NOMO-1 treated with dmso at 0.1 percent for 144 hours (cell line): ENCODE measurements at regions not wholly inside any gene's neighbourhood (a gene's known extent, or its start where the extent isn't known, plus 50 kb on each side); places are given as distances from the start of the nearest gene placed in this dataset.
A peak's percentile ranks its signal among the peaks of the same experiment; 100 is the strongest.

ENCODE experiments used
- DNase-seq: peaks from one replicate; lab custom pipeline; 2025; ENCODE audit not compliant: unreplicated experiment; lab: John Stamatoyannopoulos, UW

DNA sequence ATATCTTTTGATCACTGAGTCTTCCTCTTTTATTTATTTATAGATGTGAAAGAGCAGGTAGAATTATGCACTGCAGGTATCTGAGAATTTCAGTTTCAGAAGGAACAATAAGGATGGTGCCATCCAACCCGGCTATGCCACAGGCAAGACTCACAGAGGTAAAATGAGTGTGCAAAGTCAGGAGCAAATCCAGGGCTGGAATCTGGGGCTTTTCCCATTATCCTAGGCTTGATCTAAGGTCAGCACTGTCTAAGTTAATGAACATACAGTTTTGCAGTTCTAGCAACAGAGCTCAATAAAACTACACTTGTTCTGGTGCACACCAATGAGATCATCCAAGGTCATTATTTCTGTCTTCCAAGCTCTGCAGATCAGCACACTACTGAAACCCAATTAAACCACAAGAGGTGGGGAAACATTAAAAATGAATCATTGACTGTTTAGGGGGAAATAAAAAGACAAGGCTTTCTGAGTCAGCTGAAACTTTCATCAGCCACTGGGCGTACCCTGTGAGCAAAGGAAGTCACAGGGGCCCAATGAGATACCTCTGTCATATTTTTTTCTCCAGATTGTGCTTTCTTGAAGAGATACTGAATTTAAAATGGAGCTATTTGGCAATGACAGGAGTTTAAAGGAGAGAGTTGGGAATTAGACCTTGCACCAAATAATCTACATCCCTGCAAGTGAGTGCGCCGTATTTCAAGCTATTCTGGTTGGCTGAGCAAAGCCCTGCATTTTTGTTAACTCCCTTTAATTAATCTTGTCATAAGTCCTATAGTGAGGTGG lies 662.2 kb upstream of the ZNF608 start:
- DNase-seq = peak; percentile 52

DNA sequence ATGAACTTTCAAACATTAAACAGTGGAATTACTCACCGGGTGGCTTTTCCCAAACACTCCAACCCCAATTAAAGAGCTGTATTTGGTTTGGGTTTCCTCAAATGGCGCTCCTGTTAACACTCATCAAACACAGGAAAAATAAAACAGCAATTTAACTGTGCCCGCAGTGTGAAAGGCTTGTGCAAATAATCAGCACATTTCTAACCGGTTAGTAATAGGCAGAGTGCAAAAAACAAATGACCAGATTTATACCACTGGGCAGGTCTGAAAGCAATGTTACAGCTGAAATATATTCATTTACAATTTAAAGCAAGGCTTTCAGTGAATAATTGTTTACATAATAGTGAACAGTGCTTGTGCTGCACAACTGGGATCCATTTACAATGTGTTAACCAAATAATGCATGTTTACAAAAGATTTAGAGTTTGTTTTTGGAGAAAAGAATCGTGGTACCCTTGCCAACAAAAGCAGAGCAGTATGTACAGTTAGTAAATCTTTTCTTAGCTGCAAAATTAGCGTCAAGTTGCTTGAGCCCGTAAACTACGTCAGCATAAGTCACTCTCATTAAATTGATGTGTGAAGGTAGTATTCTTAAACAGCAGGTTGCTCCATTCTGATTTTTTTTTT lies 662.9 kb upstream of the ZNF608 start:
- no peak for DNase-seq

DNA sequence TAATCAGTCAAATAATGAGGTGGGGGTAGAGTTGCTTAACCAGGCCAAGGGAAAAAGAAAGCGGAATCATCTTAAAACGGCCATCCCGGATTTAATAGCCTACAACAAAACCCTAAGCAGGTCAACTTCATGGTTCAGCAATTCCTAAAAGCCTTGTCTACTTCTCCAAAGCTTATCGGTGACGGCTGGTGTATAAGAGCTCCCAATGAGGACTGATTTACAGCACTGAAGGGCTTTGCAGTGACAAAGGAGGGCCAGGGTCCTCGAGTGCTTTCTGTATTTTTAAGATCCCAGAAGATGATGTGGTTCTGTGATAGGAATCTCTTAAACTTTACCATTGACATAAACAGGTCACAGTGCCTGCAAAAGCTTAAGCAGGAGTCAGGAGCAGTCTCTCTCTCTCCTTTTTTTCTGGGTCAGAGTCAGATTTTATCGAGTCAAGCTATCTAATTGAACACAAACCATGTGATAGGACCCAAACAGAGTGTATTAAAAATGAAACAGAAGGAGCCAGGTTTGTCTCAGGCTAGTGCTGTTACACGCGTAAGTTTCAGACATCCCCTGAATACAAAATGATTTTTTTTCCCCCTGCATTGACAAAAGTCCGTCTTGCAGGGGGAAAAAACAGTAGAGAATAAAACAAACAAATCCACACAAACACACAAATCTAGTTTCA lies 663.6 kb upstream of the ZNF608 start:
- no peak for DNase-seq

DNA sequence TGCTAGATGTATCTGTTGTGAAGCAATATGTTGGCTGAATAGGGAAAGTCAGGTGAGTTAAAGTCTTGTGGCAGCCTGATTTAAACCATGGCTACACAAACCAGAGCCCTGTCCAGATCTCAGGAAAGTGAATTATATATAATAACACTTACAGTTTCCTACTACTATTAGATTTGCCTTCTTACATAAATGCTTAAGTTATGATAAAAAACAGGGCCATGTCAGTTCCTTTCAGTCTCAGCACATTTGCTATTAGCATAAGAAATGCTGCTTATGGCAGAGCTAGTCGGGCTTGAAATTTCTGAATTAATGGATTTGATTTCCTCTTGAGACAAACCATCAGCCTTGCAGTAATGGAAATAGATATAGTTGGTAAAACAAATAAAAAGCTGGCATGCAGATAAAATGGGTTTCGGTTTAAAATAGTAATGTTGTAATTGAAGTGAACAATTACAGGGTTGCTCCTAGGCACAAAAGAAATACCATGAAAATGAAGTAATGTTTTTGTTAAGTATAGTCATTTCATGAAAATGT lies 664.2 kb upstream of the ZNF608 start:
- no peak for DNase-seq

DNA sequence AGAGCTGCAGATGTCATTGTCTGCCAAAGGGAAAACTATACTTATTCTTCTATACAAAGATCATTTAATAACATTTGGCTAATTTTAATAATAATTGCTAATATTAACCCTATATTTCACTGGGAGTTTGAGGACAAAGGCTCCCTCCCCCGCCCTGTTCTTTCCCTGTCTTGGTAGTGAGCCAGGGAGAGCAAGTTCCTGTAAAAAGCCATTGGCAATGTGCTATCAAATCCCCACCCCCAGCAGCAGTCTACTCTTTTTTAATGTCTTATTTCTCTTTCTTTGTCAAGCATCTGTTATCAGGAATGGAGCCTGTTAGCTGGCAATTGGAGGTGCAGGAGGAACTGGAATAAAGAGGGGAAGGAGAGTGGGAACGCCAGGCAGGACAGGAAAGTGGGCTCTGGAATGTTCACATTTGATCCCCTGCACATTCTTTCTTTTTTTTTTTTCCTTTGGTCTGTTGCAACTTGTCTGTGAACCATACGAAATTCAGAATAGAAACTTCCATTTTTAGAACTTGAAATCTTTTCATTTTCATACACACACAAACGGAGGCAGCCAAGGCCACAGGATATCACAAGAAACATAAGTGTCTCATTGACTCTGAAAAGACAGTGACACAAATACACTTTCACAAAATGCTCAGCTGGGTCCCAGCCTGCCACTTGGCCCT lies 664.8 kb upstream of the ZNF608 start:
- no peak for DNase-seq

DNA sequence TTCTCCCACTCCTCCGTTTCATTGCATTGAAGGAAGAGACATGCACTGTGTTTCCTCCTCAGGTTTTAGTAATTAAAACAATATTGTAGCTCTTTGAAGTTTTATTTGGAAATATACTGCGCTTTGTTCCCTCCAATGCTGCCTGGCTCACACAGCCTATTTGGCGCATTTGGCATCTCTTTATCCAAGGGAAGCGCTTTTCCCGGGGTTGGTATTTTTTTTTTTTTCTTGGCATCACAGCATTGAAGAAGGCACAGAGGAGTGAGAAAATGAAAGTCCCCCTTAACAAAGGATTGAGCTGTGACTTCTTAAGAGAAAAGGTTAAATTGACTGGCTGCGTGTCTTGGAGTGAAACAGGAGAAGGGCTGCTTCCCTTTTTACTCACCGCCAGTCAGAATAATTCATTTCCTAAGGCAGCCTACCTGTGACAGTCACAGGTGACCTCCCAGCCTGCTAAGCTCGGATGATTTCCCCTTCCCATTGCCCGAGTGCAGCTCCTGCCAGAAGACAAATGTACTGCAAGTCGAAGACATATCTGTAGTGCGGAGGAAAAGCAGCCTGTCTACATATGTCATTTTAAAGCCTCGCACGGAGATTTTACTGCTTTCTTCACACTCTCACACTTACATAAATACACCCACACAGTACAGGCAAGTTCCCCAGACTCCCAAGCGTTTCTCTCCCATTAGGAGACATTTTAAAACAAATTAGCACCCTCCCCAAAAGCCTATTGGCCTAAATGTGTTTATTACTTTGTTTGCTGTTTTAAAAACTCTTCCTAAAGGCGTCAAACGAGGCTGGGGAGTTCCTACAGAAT lies 665.5 kb upstream of the ZNF608 start:
- DNase-seq = no peak

DNA sequence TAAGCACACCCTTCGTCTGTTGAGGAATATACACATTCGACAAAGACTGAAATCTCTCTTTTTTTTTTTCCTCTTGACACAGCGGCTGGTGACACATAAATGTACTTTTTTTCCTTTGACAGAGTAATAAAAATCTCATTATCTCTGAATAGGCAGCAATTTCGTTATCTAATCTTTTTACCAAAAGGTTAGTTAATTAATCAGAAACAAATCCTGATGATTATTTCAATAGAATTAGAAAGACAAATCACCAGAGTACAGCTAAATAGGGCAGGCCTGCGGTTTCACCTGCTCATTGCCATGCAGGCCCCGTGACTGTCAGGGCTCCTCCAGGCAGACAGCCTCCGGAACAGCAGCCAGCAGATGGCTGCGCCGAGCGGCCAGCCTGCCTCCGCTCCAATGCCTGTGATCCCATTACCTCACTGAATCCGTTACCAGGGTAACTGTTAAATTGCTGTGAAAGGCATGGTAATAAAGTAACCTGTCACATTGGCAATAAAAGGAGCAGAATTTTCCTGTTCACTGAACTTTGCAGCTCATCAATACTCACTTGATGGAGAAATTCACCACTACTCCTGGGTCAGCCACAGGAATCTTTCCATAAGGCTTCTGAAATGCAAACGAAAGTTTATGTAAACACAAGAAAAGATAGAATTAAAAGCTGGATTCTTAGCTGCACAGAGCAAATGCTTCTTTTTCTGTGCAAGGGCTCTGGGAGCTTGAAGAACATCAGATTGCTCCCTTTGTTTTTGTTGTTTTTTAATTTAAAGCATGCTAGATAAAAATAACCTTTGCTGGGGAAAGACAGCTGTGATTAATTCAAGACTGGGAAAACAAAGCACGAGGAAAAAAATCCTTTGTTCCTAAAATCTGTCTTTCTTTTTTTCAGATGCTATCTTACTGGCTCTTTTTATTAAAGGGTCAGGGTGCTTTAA lies 666.4 kb upstream of the ZNF608 start:
- no peak for DNase-seq

DNA sequence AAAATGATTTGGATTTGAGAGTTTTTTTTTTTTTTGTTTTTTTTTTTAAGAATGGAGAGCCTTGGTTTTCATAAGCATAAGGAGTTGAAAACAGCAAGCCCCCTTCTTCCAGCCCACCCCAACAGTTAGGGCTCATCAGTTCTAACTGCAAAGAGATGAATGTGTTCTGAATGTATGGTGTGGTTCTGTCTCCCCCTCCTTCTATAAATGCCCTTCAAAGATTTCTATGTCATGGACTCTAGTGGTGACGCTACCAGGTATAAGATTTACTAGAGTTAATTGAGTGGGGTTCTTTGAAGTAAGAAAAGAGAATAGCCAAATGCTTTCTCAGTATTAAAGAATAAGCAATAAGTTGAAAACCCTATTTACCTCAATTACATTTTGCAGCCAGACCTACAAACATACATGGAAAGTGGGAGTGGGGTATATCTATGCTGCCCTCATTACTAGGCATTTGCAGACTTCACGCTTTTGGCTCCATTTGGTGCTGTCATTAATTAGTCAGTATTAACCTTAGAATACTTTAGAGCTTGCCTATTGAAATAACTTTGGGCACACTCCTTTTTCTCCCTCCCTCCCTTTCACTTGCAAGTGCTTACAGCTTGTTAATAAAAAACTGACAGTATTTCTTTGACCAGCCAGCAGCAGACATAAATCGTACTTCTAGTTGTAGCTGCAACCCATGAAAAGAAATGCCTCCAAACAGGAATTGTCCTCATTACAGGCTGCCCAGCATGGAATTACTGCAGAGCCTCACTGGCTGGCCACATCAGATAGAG lies 667.2 kb upstream of the ZNF608 start:
- DNase-seq = no peak

DNA sequence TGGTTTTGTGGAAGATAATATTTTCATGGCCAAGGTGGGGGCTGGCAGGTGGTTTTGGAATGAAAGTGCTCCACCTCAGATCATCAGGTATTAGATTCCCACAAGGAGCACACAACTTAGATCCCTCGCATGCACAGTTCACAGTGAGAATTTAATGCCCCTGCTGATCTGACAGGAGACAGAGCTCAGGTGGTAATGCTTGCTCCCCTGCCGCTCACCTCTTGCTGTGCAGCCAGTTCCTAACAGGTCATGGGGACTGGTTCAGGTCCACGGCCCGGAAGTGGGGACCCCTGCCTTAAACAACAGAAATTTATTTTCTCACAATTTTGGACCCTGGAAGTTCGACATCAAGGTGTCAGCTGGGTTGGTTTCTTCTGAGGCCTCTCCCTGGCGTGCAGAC lies 668.7 kb upstream of the ZNF608 start:
- no peak for DNase-seq

DNA sequence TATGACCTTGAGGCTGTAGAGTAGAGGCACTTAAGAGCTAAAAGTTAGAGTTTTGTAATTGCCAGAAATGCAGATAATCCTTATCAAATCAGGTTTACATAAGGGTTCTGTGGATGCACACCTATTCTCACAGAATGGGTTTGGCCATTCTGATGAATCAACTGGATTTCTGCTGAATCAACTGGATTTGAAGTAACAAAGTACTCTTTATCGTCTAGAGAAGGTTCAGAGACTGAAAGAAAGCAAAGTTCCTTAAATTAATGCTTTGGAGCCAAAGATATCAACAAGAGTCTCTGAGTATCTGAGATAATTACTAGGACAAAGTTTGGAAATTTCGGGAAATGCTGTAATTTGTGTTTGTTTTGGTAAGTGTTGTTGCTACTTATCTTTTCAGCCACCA lies 669.6 kb upstream of the ZNF608 start:
- no peak for DNase-seq

DNA sequence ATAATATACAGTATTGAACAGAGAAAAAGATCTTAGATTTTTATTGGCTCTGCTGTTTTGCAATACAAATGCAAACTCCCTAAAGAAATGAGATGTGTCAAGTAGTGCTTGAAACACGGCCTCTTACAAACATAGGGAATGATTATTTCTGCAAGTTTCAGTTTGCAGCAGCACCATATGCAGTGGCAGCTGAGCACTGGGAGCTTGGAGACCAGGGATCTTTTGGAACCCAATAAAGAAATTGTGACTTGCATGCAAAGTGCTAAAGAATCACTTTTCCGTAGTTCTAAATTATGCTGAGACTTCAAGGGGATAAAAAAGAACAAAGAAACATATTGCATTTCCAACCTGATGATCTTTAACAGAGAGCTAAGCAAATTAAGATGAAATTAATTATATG lies 674.6 kb upstream of the ZNF608 start:
- no peak for DNase-seq

DNA sequence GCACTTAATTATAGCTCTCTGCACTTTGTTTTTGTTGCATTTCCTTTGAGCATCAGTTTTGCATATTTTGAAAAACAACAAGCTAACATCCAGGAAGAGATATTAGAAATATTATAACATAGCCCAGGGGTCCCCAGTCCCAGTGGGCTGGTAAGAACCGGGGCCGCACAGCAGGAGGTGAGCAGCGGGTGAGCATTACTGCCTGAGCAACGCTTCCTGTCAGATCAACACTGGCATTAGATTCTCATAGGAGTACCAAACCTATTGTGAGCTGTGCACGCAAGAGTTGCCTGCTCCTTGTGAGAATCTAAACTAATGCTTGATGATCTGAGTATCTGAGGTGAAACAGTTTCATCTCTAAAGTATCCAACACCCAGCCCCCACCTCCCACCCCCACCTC lies 675.9 kb upstream of the ZNF608 start:
- no peak for DNase-seq

DNA sequence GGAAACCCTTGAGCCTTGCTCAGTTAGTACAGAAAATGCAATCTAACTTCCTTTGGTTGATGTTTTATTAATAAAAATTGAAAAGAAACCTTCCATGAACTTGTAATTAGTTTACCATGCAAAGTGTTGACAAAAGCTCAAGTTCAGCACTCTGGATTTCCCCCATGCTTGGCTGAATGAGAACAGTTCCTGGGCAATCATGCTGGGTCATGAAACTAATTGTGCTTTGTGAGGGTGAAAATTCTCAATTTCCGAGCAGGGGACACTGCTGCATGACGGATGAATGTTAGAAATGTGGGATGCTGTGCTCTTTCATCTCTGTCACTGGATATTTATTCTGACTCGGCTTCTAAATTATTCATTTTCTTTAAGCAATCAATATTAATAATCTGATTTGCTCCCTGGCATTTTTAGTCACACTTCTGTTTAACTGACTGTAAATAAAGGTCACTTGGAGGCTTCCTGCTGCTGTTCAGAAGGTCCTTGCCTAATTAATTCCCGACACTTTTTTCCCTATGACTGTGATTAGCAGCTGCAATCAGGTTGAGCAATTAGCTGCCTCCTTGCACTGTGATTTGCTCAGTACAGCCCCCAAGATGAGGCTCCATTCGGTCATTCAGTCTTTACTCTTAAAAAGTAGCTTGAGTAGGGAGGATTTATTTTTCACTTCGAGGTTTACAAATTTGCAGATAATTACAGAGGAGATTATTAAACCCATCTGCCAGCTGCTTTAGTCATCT lies 678.1 kb upstream of the ZNF608 start:
- no peak for DNase-seq

DNA sequence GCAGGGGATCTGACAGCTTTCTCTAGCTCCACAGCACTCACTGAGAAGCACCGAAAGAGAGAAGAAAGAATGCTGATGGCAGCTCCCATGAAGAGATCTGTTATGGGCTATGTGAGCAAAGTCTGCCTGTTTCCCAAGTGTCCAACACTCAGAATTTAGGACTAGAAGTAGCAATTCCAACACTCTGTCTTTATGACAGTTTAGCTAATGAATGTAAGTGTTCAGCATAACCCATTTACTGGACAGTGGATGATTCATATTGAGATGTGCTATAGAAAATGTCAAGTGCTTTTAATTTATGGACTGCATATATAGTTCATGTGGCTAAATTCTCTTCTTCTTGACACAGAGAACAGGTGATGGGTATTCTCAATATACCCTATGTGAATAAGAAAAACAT lies 683.1 kb upstream of the ZNF608 start:
- DNase-seq = no peak

DNA sequence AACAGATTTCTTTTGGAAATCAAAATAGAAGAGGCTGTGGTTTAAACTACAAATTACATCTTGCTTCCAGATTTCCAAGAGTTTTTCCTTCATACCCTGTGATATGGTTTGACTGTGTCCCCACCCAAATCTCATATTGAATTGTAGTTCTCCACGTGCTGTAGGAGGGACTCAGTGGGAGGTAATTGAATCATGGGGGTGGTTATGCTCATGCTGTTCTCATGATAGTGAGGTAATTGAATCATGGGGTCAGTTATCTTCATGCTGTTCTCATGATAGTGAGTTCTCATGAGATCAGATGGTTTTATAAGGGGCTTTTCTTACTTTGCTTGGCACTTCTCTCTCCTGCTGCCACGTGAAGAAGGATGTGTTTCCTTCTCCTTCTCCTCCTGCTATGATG lies 687.0 kb upstream of the ZNF608 start:
- DNase-seq = no peak

DNA sequence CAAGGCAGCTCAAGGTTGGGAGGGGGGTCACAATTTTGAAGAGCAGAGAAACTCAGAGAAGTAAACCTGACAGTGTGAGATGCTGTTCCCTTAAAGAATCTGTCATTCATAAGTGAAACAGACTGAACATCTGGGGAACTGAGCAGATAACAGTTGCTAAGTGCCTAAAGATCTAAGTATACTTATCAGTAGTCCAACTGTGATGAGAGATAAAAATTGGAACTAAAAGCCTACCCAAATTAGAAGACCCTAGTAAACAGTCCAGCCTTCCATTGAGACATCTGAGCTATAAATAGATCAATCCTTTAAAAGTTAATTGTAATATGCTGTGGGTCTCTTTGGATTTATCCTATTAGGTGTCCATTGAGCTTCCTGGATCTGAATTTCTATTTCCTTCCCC lies 692.8 kb upstream of the ZNF608 start:
- no peak for DNase-seq

DNA sequence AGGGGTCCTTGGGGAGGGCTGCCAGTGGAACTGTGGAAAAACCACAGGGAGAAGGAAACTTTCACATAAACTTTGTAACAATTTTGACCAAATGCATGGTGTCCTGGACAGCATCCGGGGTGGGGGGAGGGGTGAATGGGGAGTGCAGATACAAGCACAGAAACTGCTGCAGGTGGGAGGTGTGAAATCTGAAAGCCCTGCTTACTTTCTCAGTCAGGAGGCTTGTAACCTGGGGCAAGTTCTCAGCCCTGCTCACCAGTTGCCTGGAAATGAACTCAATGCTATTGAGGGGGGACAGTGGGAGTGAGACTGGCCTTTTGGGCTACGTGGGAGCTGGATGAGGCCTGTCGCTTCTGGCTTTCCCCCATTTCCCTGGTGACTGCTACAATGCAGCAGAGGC lies 694.5 kb upstream of the ZNF608 start:
- no peak for DNase-seq

DNA sequence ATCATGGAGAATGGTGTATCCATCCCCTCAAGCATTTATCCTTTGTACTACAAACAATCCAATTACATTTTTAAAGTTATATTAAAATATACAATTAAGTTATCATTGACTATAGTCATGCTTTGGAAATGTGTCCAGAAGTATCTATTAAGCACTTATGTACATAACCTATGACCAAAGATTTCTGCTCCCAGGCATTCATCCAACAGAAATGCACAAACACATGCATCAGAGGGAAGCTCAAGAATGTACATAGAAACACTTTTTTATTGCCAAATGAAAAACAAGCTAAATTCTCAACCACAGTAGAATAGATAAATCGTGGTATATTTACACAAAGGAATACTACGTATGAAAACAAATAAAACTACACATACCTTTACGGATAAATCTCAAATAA lies 700.5 kb upstream of the ZNF608 start:
- DNase-seq = no peak
